Trophoblast cell (in vitro differentiated cells and primary cell): ENCODE measurements at regions not wholly inside any gene's neighbourhood (a gene's known extent, or its start where the extent isn't known, plus 50 kb on each side); places are given as distances from the start of the nearest gene placed in this dataset.

Experiments used
- DNase-seq, 2 donors: peaks; one replicate each; pipeline ENCODE4 v3.0.0-alpha.2; 2016
- H2AFZ ChIP-seq: 2 replicates; pipeline ENCODE4 v1.6.1; 2013; ENCODE audit warnings: low read length, moderate library complexity, mild to moderate bottlenecking; ENCODE audit not compliant: insufficient read depth, poor library complexity
- H2AK5ac ChIP-seq: 2 replicates; pipeline ENCODE4 v1.6.1; 2013; ENCODE audit warnings: mild to moderate bottlenecking, low read length
- H2BK120ac ChIP-seq: 2 replicates; pipeline ENCODE4 v1.6.1; 2013; ENCODE audit warnings: low read length, mild to moderate bottlenecking, moderate library complexity; ENCODE audit not compliant: insufficient read depth, poor library complexity
- H2BK12ac ChIP-seq: 2 replicates; pipeline ENCODE4 v1.6.1; 2013; ENCODE audit warnings: mild to moderate bottlenecking, low read length, moderate library complexity
- H2BK5ac ChIP-seq: 2 replicates; pipeline ENCODE4 v1.6.1; 2013; ENCODE audit warnings: low read length, low read depth, moderate library complexity, mild to moderate bottlenecking; ENCODE audit not compliant: poor library complexity
- H3K14ac ChIP-seq: 2 replicates; pipeline ENCODE4 v1.6.1; 2013; ENCODE audit warnings: mild to moderate bottlenecking, low read length
- H3K18ac ChIP-seq: 2 replicates; pipeline ENCODE4 v1.6.1; 2013; ENCODE audit warnings: mild to moderate bottlenecking, low read length
- H3K23ac ChIP-seq: 2 replicates; pipeline ENCODE4 v1.6.1; 2013; ENCODE audit warnings: low read length
- H3K27ac ChIP-seq: 2 replicates; pipeline ENCODE4 v1.5.1; 2013; ENCODE audit warnings: low read depth, mild to moderate bottlenecking, inconsistent platforms, low read length, moderate library complexity
- H3K27me3 ChIP-seq: 2 replicates; pipeline ENCODE4 v1.6.1; 2013; ENCODE audit warnings: inconsistent platforms, mild to moderate bottlenecking, low read length, moderate library complexity; ENCODE audit not compliant: insufficient read depth
- H3K36me3 ChIP-seq, 2 experiments: 1 replicate in 1 of 2; 2 replicates in 1 of 2; pipeline ENCODE4 v1.6.1; 2013; ENCODE audit warnings: low read length in 2 of 2, mild to moderate bottlenecking in 2 of 2, moderate library complexity in 1 of 2; ENCODE audit not compliant: insufficient read depth in 2 of 2, control insufficient read depth in 1 of 2
- H3K4ac ChIP-seq: 2 replicates; pipeline ENCODE4 v1.6.1; 2013; ENCODE audit warnings: low read depth, mild to moderate bottlenecking, low read length, moderate library complexity
- H3K4me1 ChIP-seq, 2 experiments: 1 replicate in 1 of 2; 2 replicates in 1 of 2; pipeline ENCODE4 v1.6.1; 2013; ENCODE audit warnings: low read length in 2 of 2, mild to moderate bottlenecking in 2 of 2, moderate library complexity in 1 of 2; ENCODE audit not compliant: insufficient read depth in 2 of 2, control insufficient read depth in 1 of 2
- H3K4me2 ChIP-seq: 2 replicates; pipeline ENCODE4 v1.6.1; 2013; ENCODE audit warnings: inconsistent platforms, mild to moderate bottlenecking, low read length, moderate library complexity
- H3K4me3 ChIP-seq: 2 replicates; pipeline ENCODE4 v1.5.1; 2013; ENCODE audit warnings: mild to moderate bottlenecking, low read depth, low read length, inconsistent platforms
- H3K79me1 ChIP-seq: one replicate; pipeline ENCODE4 v1.6.1; 2013; ENCODE audit warnings: low read length
- H3K79me2 ChIP-seq: 2 replicates; pipeline ENCODE4 v1.6.1; 2013; ENCODE audit warnings: low read length, mild to moderate bottlenecking; ENCODE audit not compliant: control insufficient read depth, insufficient read depth, poor library complexity
- H3K9ac ChIP-seq: 2 replicates; pipeline ENCODE4 v1.6.1; 2013; ENCODE audit warnings: mild to moderate bottlenecking, low read length
- H3K9me3 ChIP-seq: 2 replicates; pipeline ENCODE4 v1.6.1; 2013; ENCODE audit warnings: low read depth, mild to moderate bottlenecking, control low read depth, inconsistent platforms, low read length; ENCODE audit not compliant: insufficient read depth
- H4K12ac ChIP-seq: 2 replicates; pipeline ENCODE4 v1.6.1; 2013; ENCODE audit warnings: low read depth, mild to moderate bottlenecking, low read length, moderate library complexity
- H4K8ac ChIP-seq: 2 replicates; pipeline ENCODE4 v1.6.1; 2013; ENCODE audit warnings: low read depth, mild to moderate bottlenecking, low read length, moderate library complexity
- H4K91ac ChIP-seq: one replicate; pipeline ENCODE4 v1.6.1; 2013; ENCODE audit warnings: low read depth, mild to moderate bottlenecking, low read length, moderate library complexity
- WGBS: extraction: QIAGEN DNeasy Blood & Tissue Kit; methylation state at CpG from one replicate; pipeline ENCODE4 v1.1.7; 2013; ENCODE audit warnings: missing lambda C conversion rate; ENCODE audit not compliant: insufficient read length, insufficient coverage; ENCODE audit errors: extremely low coverage; 5-methylcytosine and 5-hydroxymethylcytosine counted together

- H3K79me2 ChIP-seq, result no peaks in the 10 kb centered on the region
- H3K79me1 ChIP-seq, result no peaks in the 10 kb centered on the region
- H2AFZ ChIP-seq, result no peak overlapping the region
- no peaks in the 10 kb centered on the region for H3K4me1 ChIP-seq
- H3K9ac ChIP-seq, result no peak overlapping the region
- no peak overlapping the region for H2AK5ac ChIP-seq
- no peak overlapping the region for H3K23ac ChIP-seq
- no peaks in the 10 kb centered on the region for H3K36me3 ChIP-seq
- no peak overlapping the region for H3K27ac ChIP-seq
- no peak overlapping the region for H3K4me3 ChIP-seq
- H3K9me3 ChIP-seq, result no peaks in the 10 kb centered on the region
- H3K4ac ChIP-seq, result no peak overlapping the region
- no peaks in the 10 kb centered on the region for H3K27me3 ChIP-seq
- H2BK120ac ChIP-seq, result no peak overlapping the region
- H2BK12ac ChIP-seq, result no peak overlapping the region
- no peak overlapping the region for H3K14ac ChIP-seq
- H3K18ac ChIP-seq, result no peak overlapping the region
- no peak overlapping the region for H2BK5ac ChIP-seq
- H3K4me2 ChIP-seq, result no peak overlapping the region
- no peak for DNase-seq
- H4K91ac ChIP-seq, result no peak overlapping the region
- no peak overlapping the region for H4K12ac ChIP-seq
- no peak overlapping the region for H4K8ac ChIP-seq
- WGBS, result no CpG with 5 or more reads among the region's 1 CpG
These were observed 794.2 kb downstream of the DHX35 start for GRCh38 chr20:39756369-39756768.

- Histone ChIP-seq H3K4me3 (no peak overlapping the region), H4K12ac (no peak overlapping the region), H4K91ac (no peak overlapping the region), H3K79me2 (no peaks in the 10 kb centered on the region), H3K18ac (no peak overlapping the region), H2BK120ac (no peak overlapping the region), H3K23ac (no peak overlapping the region), H3K4ac (no peak overlapping the region), H2AFZ (no peak overlapping the region), H3K79me1 (no peaks in the 10 kb centered on the region), H3K36me3 (no peaks in the 10 kb centered on the region), H3K4me1 (no peaks in the 10 kb centered on the region), H3K27me3 (no peaks in the 10 kb centered on the region), H3K4me2 (no peak overlapping the region), H3K9ac (no peak overlapping the region), H2AK5ac (no peak overlapping the region), H3K9me3 (no peaks in the 10 kb centered on the region), H2BK12ac (no peak overlapping the region), H2BK5ac (no peak overlapping the region), H3K14ac (no peak overlapping the region), H3K27ac (no peak overlapping the region), H4K8ac (no peak overlapping the region)
- WGBS, result no CpG with 5 or more reads among the region's 4 CpGs
- no peak for DNase-seq
These were observed 790.2 kb downstream of the DHX35 start for GRCh38 chr20:39752262-39752876.

GRCh38 chr20:39751557-39752137 is 789.5 kb downstream of the DHX35 start:
- Histone ChIP-seq H2BK12ac (no peak overlapping the region), H2BK120ac (no peak overlapping the region), H3K27ac (no peak overlapping the region), H3K4me3 (no peak overlapping the region), H3K79me1 (no peaks in the 10 kb centered on the region), H4K91ac (no peak overlapping the region), H3K9ac (no peak overlapping the region), H3K4me1 (no peaks in the 10 kb centered on the region), H4K8ac (no peak overlapping the region), H3K36me3 (no peaks in the 10 kb centered on the region), H3K23ac (no peak overlapping the region), H3K14ac (no peak overlapping the region), H3K27me3 (no peaks in the 10 kb centered on the region), H3K4ac (no peak overlapping the region), H3K18ac (no peak overlapping the region), H2AK5ac (no peak overlapping the region), H3K4me2 (no peak overlapping the region), H2AFZ (no peak overlapping the region), H3K9me3 (no peaks in the 10 kb centered on the region), H4K12ac (no peak overlapping the region), H2BK5ac (no peak overlapping the region), H3K79me2 (no peaks in the 10 kb centered on the region)
- no CpG with 5 or more reads among the region's 4 CpGs for WGBS
- DNase-seq, result no peak

- Histone ChIP-seq H4K8ac (no peak overlapping the region), H3K27ac (no peak overlapping the region), H3K36me3 (no peaks in the 10 kb centered on the region), H2BK5ac (no peak overlapping the region), H3K4me2 (no peak overlapping the region), H3K79me1 (no peaks in the 10 kb centered on the region), H3K9ac (no peak overlapping the region), H3K4ac (no peak overlapping the region), H3K14ac (no peak overlapping the region), H3K4me1 (no peaks in the 10 kb centered on the region), H2BK12ac (no peak overlapping the region), H3K27me3 (no peaks in the 10 kb centered on the region), H3K18ac (no peak overlapping the region), H2BK120ac (no peak overlapping the region), H3K9me3 (no peaks in the 10 kb centered on the region), H3K4me3 (no peak overlapping the region), H3K23ac (no peak overlapping the region), H2AK5ac (no peak overlapping the region), H3K79me2 (no peaks in the 10 kb centered on the region), H4K12ac (no peak overlapping the region), H2AFZ (no peak overlapping the region), H4K91ac (no peak overlapping the region)
- no peak for DNase-seq
- no CpG with 5 or more reads among the region's 1 CpG for WGBS
These were observed 783.2 kb downstream of the DHX35 start for GRCh38 chr20:39745380-39745779.
